ENCODE measurements at regions not wholly inside any gene's neighbourhood (a gene's known extent, or its start where the extent isn't known, plus 50 kb on each side); places are given as distances from the start of the nearest gene placed in this dataset.

DNA sequence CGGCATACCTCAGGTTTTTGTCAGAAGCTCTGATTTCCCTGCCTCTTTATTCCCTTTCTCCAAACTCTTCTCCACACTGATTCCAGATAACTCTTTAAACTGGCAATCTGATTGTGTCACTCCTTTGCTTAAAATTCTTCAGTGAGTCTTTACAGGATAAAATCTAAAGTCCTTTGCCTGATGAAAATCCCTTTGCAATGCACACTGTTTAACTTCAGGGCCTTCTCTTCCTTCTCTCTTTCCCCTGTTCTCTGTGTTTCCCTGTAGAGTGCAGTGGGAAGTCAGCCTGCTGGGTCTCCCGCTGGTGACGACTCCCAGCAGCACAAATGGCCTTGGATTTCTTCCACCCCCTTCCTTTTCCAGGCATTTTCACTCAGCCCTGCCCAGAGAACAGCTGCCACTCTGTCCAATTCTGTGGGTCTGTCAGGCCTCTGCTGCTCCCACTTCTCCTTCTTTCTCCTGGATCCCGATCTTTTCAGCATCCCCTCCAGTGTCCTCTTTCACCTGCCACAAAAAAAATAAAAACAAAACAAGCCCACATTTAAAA lies 189.9 kb upstream of the NWD2 start:
- H3K9me3 Mint-ChIP-seq (ENCODE audit: insufficient read depth): no peaks in the 10 kb centered on the region
- Histone ChIP-seq H3K27me3 (replicated peaks in 1 of 4; ENCODE audit: control extremely low read depth in 1 of 4, control insufficient read depth in 3 of 4, insufficient read depth in 4 of 4, low read length in 3 of 4) (no peaks in the 10 kb centered on the region), H4K20me1 (ENCODE audit: control insufficient read depth, insufficient read depth, low read length, poor library complexity, severe bottlenecking) (no peaks in the 10 kb centered on the region), H2AFZ (ENCODE audit: insufficient read depth, low read depth, low read length, poor library complexity, severe bottlenecking) (no peak overlapping the region), H3K79me2 (ENCODE audit: control insufficient read depth, insufficient read depth, low read length) (no peaks in the 10 kb centered on the region), H3K9ac (ENCODE audit: low read length) (no peak overlapping the region), H3K36me3 (replicated peaks in 1 of 2; ENCODE audit: control extremely low read depth in 1 of 2, control insufficient read depth in 1 of 2, extremely low read depth in 1 of 2, insufficient read depth in 2 of 2, low read length in 1 of 2) (no peaks in the 10 kb centered on the region), H3K27ac (ENCODE audit: low read length in 2 of 2) (no peak overlapping the region), H3K4me1 (ENCODE audit: control insufficient read depth in 2 of 2, insufficient read depth in 2 of 2, low read length in 2 of 2) (no peaks in the 10 kb centered on the region), H3K4me2 (replicated peaks; ENCODE audit: low read depth, low read length, poor library complexity, severe bottlenecking) (no peak overlapping the region), H3K4me3 (ENCODE audit: control extremely low read depth in 1 of 5, extremely low read depth in 1 of 5, insufficient read depth in 1 of 5, low read depth in 2 of 5, low read length in 4 of 5) (no peak overlapping the region), H3K9me3 (ENCODE audit: control extremely low read depth in 1 of 3, control insufficient read depth in 2 of 3, insufficient read depth in 1 of 3, low read length in 2 of 3) (no peaks in the 10 kb centered on the region)
- no peak for TF ChIP-seq EZH2 (IDR thresholded peaks at IDR 0.05; ENCODE audit: borderline replicate concordance, insufficient read depth, low read depth, low read length, poor library complexity, severe bottlenecking)
- TF ChIP-seq, protein P1, sequence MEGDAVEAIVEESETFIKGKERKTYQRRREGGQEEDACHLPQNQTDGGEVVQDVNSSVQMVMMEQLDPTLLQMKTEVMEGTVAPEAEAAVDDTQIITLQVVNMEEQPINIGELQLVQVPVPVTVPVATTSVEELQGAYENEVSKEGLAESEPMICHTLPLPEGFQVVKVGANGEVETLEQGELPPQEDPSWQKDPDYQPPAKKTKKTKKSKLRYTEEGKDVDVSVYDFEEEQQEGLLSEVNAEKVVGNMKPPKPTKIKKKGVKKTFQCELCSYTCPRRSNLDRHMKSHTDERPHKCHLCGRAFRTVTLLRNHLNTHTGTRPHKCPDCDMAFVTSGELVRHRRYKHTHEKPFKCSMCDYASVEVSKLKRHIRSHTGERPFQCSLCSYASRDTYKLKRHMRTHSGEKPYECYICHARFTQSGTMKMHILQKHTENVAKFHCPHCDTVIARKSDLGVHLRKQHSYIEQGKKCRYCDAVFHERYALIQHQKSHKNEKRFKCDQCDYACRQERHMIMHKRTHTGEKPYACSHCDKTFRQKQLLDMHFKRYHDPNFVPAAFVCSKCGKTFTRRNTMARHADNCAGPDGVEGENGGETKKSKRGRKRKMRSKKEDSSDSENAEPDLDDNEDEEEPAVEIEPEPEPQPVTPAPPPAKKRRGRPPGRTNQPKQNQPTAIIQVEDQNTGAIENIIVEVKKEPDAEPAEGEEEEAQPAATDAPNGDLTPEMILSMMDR (IDR thresholded peaks at IDR 0.05): no peak
- WGBS (ENCODE audit: insufficient coverage): 86% methylated on average over 4 of the region's 4 CpGs
- ATAC-seq (ENCODE audit: low read depth) (no peak), DNase-seq (no peak)
- no peaks in the 10 kb centered on the region for H3K4me1 Mint-ChIP-seq
- no peak overlapping the region for H3K4me3 Mint-ChIP-seq
- ChIA-PET CTCF (no interaction called here), POLR2A (no interaction called here)
- intact Hi-C loops (cut with micrococcal nuclease): no loop called here
- H3K27me3 Mint-ChIP-seq: peaks cover 2% of the 10 kb centered on the region
- no peak overlapping the region for H3K27ac Mint-ChIP-seq

DNA sequence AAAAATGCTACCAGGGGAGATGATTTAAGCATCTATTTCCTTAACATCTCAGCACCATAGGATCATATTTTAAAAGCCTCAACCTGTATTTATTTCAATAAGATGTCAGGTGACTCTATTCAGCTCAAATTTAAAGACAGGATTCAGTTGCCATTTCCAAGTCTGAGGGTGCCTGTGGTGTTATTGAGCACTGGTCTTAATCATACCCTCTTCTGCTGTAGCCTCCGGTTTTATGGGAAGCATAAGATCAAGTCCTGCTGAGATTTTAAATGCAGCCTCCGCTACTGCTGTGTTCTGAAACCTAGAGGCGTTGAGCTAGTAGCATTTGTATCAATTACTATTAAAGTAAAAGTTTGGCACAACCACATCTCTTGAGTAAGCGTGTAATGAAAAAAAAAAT lies 185.7 kb upstream of the NWD2 start:
- Histone ChIP-seq H4K20me1 (ENCODE audit: control insufficient read depth, insufficient read depth, low read length, poor library complexity, severe bottlenecking) (no peaks in the 10 kb centered on the region), H3K4me3 (ENCODE audit: control extremely low read depth in 1 of 5, extremely low read depth in 1 of 5, insufficient read depth in 1 of 5, low read depth in 2 of 5, low read length in 4 of 5) (no peak overlapping the region), H3K9ac (ENCODE audit: low read length) (no peak overlapping the region), H3K27me3 (replicated peaks in 1 of 4; ENCODE audit: control extremely low read depth in 1 of 4, control insufficient read depth in 3 of 4, insufficient read depth in 4 of 4, low read length in 3 of 4) (no peaks in the 10 kb centered on the region), H3K9me3 (ENCODE audit: control extremely low read depth in 1 of 3, control insufficient read depth in 2 of 3, insufficient read depth in 1 of 3, low read length in 2 of 3) (no peaks in the 10 kb centered on the region), H3K79me2 (ENCODE audit: control insufficient read depth, insufficient read depth, low read length) (no peaks in the 10 kb centered on the region), H3K27ac (ENCODE audit: low read length in 2 of 2) (no peak overlapping the region), H3K4me2 (replicated peaks; ENCODE audit: low read depth, low read length, poor library complexity, severe bottlenecking) (no peak overlapping the region), H3K36me3 (replicated peaks in 1 of 2; ENCODE audit: control extremely low read depth in 1 of 2, control insufficient read depth in 1 of 2, extremely low read depth in 1 of 2, insufficient read depth in 2 of 2, low read length in 1 of 2) (no peaks in the 10 kb centered on the region), H2AFZ (ENCODE audit: insufficient read depth, low read depth, low read length, poor library complexity, severe bottlenecking) (no peak overlapping the region), H3K4me1 (ENCODE audit: control insufficient read depth in 2 of 2, insufficient read depth in 2 of 2, low read length in 2 of 2) (no peaks in the 10 kb centered on the region)
- ChIA-PET CTCF (no interaction called here), POLR2A (no interaction called here)
- TF ChIP-seq, protein P1 (IDR thresholded peaks at IDR 0.05): no peak
- TF ChIP-seq EZH2 (IDR thresholded peaks at IDR 0.05; ENCODE audit: borderline replicate concordance, insufficient read depth, low read depth, low read length, poor library complexity, severe bottlenecking): no peak
- ATAC-seq (ENCODE audit: low read depth) (no peak), DNase-seq (no peak)
- Mint-ChIP-seq H3K27ac (no peak overlapping the region), H3K9me3 (ENCODE audit: insufficient read depth) (no peaks in the 10 kb centered on the region), H3K27me3 (no peaks in the 10 kb centered on the region), H3K4me1 (no peaks in the 10 kb centered on the region), H3K4me3 (no peak overlapping the region)
- intact Hi-C loops (cut with micrococcal nuclease): no loop called here
- WGBS (ENCODE audit: insufficient coverage): 86% methylated on average over 2 of the region's 4 CpGs

All from B cell (primary cell).